ENCODE measurements at regions not wholly inside any gene's neighbourhood (a gene's known extent, or its start where the extent isn't known, plus 50 kb on each side); places are given as distances from the start of the nearest gene placed in this dataset.

- TF ChIP-seq CTCF (IDR thresholded peaks at IDR 0.05) = no peak
- no peak for TF ChIP-seq POLR2A (IDR thresholded peaks at IDR 0.05)
Measured at GRCh38 chr21:39053126-39053525, 130.1 kb downstream of the PSMG1 start.

Measured in lower leg skin (tissue), 3 donors.